Gastrocnemius medialis (tissue), 2 donors: ENCODE measurements at regions not wholly inside any gene's neighbourhood (a gene's known extent, or its start where the extent isn't known, plus 50 kb on each side); places are given as distances from the start of the nearest gene placed in this dataset.

Experiments used
- microRNA counts, 2 donors: library from miRNA; unstranded; fragments of <30 nt; microRNA quantifications; one replicate each; lab custom pipeline; 2016
- microRNA-seq, 2 donors: library from miRNA; unstranded; fragments of <30 nt; microRNA quantifications; one replicate each; pipeline ENCODE4, GENCODE V29; 2016; ENCODE audit warnings: borderline replicate concordance in 2 of 2

MicroRNA genes in the stretch of these regions (microRNA counts, 767-probe panel; counts per million panel counts)
- microRNA hsa-miR-1297 (lab: Ali Mortazavi, UCI), result 356 to 448 counts per million in 2 donors

Small RNA genes in the stretch of these regions (microRNA-seq; reads per million reads assigned to microRNA genes)
- 0 to 1.7 reads per million in 2 donors for gene MIR1297
- gene MIR5007, result 0 reads per million in 2 donors
